HT1080 (cell line): ENCODE measurements at regions not wholly inside any gene's neighbourhood (a gene's known extent, or its start where the extent isn't known, plus 50 kb on each side); places are given as distances from the start of the nearest gene placed in this dataset.
"Not testable (repeated sequence)": the region's sequence is repeated elsewhere in the genome, so short reads cannot be mapped to it uniquely, and the experiment has no call there.

Experiments used
- DNase-seq: peaks from one replicate; pipeline ENCODE4 v3.0.0-alpha.2; 2015; ENCODE audit warnings: low read depth

- DNase-seq = no peak
Observed at GRCh38 chr5:118070041-118070440, 918.3 kb downstream of the DTWD2 start.

GRCh38 chr5:118069452-118069851 is 918.9 kb downstream of the DTWD2 start:
- no peak for DNase-seq

- DNase-seq = no peak
Observed at GRCh38 chr5:118068886-118069285, 919.5 kb downstream of the DTWD2 start.

- not testable (repeated sequence) for DNase-seq
Observed at GRCh38 chr5:118063836-118064235, 924.5 kb downstream of the DTWD2 start.

GRCh38 chr5:118060833-118061232 is 927.5 kb downstream of the DTWD2 start:
- no peak for DNase-seq

GRCh38 chr5:118052503-118052902 is 935.8 kb downstream of the DTWD2 start:
- DNase-seq = no peak

- DNase-seq = no peak
Observed at GRCh38 chr5:118044169-118044568, 944.2 kb downstream of the DTWD2 start.

GRCh38 chr5:118043531-118043930 is 944.8 kb downstream of the DTWD2 start:
- no peak for DNase-seq

- no peak for DNase-seq
Observed at GRCh38 chr5:118042076-118042475, 946.3 kb downstream of the DTWD2 start.

GRCh38 chr5:118040496-118040895 is 947.9 kb downstream of the DTWD2 start:
- no peak for DNase-seq

GRCh38 chr5:118033686-118034338 is 954.5 kb downstream of the DTWD2 start:
- no peak for DNase-seq

- no peak for DNase-seq
Observed at GRCh38 chr5:118029807-118030206, 958.5 kb downstream of the DTWD2 start.

GRCh38 chr5:118022062-118022461 is 966.3 kb downstream of the DTWD2 start:
- DNase-seq = no peak

GRCh38 chr5:118017536-118017935 is 970.8 kb downstream of the DTWD2 start:
- no peak for DNase-seq

- no peak for DNase-seq
Observed at GRCh38 chr5:118016396-118016795, 972.0 kb downstream of the DTWD2 start.

- no peak for DNase-seq
Observed at GRCh38 chr5:118015511-118015910, 972.8 kb downstream of the DTWD2 start.

- DNase-seq = no peak
Observed at GRCh38 chr5:118009741-118010297, 978.5 kb downstream of the DTWD2 start.

GRCh38 chr5:118008779-118009178 is 979.6 kb downstream of the DTWD2 start:
- DNase-seq = no peak

GRCh38 chr5:118007262-118007661 is 981.1 kb downstream of the DTWD2 start:
- DNase-seq = peak; percentile 3

- DNase-seq = no peak
Observed at GRCh38 chr5:118006219-118006618, 982.1 kb downstream of the DTWD2 start.

GRCh38 chr5:117999939-118000549 is 988.3 kb downstream of the DTWD2 start:
- DNase-seq = no peak

GRCh38 chr5:117982691-117983090 is 1005.7 kb downstream of the DTWD2 start:
- no peak for DNase-seq

GRCh38 chr5:117973785-117974184 is 1014.6 kb downstream of the DTWD2 start:
- no peak for DNase-seq
